ENCODE measurements at regions not wholly inside any gene's neighbourhood (a gene's known extent, or its start where the extent isn't known, plus 50 kb on each side); places are given as distances from the start of the nearest gene placed in this dataset.

DNA sequence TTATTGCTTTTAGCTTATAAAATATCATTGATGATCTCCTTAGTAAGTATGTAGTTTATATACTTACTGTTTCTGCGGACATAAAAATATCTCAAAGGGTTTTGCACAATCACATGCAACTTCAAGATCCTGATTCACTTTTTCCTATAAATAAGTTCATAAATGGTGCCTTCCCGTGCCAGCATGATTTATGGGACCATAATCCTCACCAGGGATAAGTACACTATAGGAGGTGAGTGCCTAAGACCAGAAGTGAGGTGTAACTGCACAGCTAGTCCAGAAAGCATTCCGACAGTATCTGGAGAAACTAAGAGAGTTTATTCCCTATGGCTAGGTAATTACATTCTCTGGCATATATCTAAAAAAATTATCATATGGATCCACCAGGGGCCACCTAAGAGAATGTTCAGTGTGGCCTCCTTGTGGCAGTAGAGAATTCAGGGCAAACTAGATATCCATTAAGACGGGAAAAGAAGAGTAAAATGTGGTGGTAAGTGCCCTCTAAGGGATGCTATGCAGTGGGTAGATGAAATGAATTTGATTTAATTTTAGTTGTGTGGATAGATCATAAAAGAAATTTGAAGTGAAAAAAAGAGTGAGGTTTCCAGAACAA, 402.5 kb upstream of the SLC24A2 start:
- DNase-seq: no peak

DNA sequence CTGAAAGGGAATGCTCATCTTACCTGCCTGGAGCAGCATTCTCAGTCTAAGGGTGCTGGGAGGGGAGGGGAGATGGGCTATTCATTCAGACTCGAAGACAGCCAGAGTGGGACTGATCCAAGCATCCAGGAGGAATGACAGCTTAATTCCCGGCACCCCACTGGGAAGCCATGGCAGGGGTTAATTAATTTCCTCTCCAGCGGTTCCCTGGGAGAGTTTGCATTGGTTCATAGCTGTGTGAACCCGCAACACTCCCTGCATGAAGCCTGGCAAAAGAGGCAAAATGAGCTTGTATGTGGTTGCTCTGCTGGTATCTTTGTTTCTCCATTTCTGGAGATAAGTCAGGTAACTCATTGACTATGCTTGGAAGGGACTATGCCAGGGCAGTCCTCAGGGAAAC, 401.0 kb upstream of the SLC24A2 start:
- DNase-seq: no peak

- no peak for DNase-seq
Observed at GRCh38 chr9:20188616-20189369, 400.0 kb upstream of the SLC24A2 start.

DNA sequence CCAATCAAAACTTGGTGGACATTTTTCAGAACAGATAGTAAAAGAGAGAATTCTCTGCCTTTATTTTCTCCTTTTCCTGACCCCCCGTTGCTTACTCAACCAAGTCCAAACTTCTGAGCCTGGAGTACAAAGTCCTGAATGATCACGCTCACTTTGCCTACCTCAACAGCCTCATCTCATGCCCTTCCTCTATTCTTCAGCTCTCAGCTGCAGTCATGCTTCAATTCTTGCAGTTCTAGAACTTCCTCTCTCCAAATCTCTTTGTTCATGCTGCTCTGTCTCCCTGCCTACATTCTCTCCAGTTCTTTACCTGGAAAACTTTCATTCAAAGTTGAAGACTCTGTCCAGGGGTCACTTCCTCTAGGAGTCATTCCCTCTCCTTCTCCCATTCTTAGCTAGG, 398.5 kb upstream of the SLC24A2 start:
- DNase-seq: no peak

DNA sequence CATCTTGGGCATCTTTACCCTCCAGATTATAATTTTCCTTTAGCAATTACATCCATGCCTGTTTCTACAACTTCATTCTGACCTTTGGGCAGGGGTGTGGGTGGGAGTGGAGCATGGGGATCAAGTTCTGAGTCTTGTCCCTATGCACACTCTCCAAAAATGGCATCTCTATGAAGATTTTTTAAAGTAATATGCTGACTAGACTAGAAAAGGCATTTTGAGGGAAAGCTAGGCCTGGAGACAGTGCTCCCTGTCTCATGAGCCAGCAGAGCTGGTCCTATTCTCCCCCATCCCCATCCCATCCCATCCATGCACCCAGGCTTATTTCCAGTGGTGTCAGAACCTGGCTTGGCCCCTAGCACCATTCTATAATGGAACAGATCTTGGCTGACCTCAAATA, 398.0 kb upstream of the SLC24A2 start:
- DNase-seq: no peak

DNA sequence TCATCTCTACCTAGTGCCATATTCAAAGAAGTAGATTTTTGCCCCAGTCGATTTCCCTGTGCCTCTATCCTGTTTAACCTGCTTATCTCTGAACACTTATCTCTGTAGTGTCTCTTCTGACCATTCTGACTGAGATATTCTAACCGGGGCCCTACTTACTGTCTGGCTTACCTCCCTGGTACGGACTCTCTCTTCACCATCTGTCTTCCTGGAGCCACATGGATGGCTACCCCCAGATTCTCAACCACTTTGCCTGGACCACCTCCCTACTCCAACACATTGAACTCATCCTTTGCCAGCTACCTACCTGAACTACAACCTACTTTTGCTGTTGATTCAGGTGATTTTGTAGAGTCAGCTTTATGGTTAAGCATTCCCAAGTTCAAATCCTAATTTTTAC, 397.4 kb upstream of the SLC24A2 start:
- DNase-seq: no peak

DNA sequence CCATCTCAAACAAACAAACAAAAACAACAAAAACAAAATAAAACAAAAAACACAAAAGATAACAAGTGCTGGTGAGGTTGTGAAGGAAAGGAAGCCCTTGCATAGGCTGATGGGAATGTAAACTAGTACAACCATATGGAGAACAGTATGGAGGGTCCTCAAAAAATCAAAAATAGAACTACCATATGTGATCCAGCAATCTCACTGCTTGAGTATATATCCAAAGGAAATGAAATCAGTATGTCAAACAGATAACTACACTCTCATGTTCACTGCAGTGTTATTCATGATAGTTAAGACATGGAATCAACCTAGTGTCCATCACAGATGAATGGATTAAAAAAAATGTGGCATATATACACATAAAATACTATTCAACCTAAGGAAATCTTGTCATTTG, 395.7 kb upstream of the SLC24A2 start:
- DNase-seq: no peak

DNA sequence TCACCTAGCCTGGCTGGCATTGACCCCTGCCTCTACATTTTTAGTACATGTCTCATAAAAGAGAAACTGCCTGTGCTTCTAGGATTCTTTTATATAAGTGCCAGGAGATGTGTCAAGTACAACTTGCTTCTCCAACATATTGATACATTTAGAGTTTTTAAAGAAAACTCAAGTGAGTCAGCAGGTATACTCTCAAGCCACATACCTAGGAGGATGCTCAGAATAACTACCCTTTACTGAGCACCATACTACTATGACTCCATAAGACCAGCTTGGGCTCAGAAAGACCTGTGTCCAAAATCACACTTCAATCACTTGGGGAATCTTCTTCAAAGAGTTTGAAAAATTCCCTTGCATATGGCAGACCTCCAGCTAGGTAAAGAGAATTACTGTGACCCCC, 389.8 kb upstream of the SLC24A2 start:
- no peak for DNase-seq

- DNase-seq: no peak
Observed at GRCh38 chr9:20178197-20178596, 389.4 kb upstream of the SLC24A2 start.

- DNase-seq: no peak
Observed at GRCh38 chr9:20170122-20170521, 381.3 kb upstream of the SLC24A2 start.

DNA sequence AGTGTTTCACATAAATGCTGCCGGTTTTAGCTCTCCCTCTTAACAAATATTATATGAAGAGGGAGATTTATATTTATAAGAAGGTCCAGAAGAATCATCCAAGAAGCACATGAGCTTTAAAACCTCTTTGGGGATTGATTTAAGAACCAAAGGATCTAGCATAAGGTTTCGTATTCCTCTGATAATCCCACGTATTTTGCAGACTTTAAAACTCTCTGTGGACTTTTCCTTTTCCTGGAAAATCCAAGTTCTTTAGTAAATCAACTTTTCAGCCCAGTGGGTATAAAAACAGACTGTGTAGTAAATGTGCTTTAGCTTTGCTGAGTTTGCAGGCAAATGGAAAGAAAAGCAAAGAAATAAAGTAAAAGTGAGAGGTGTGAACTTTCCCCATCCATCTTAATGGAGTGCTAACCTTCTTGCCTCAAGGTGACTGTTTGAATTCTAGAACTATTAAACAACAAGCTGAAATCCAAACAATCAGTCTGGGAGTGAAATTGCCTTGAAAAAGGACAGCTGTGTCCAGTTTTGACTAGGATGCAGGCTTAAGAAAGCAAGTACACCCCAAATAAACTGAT, 363.4 kb upstream of the SLC24A2 start:
- no peak for DNase-seq

DNA sequence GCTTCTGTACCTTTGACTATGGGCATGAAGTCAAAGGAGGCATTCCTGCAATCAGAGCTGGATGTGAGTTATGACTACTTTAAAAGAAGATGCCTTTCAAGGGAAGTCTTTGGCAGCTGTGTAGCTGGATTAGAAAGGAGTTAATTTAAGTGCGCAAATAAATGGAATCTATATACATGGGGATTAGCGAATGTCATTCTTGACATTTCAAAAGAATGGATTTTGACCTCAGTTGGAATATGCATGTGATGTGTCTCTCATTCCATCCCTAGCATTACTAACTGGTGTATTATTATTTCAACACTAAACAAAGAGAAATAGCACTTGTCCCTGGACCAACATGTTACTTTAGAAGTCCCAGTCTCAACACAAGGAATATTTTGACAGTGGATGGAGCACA, 359.6 kb upstream of the SLC24A2 start:
- no peak for DNase-seq

DNA sequence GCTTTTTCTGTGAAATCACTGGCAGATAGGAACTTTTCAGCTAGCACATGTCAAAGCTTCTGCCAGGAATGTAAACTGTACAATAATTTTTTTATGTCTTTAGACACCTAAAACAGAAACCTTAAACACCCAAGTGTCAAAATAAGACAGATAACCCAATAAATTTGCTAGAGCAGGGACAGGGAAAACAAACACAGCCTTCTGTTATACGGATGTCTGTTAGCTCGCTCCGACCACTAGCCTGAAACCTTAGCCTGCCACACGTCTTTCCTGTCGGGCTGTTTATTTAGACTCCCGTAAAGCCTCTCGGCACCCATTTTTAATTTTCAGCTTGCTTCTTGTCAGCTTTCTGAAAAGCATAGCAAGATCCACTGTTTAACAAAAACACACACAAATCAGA, 355.4 kb upstream of the SLC24A2 start:
- no peak for DNase-seq

GRCh38 chr9:20139763-20140290, 351.0 kb upstream of the SLC24A2 start:
- DNase-seq: no peak

DNA sequence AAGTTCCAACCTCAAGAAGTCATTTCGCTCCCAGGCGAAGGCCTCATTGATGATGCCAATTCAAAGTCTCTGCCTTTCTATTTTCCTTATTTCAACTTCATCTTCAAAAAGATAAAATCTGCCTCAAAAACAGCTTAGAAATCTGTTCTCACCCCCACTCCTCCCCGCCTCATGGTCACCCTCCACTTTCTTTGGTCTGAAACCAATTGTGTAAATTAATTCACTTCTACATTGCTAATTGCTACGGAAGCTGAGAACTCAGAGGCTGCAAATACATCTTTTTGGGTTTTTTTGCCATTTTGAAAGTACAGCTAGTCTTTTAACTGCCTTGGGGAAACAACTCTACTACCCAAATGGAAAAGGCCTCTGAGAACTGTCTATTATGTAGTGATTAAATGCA, 350.0 kb upstream of the SLC24A2 start:
- no peak for DNase-seq

DNA sequence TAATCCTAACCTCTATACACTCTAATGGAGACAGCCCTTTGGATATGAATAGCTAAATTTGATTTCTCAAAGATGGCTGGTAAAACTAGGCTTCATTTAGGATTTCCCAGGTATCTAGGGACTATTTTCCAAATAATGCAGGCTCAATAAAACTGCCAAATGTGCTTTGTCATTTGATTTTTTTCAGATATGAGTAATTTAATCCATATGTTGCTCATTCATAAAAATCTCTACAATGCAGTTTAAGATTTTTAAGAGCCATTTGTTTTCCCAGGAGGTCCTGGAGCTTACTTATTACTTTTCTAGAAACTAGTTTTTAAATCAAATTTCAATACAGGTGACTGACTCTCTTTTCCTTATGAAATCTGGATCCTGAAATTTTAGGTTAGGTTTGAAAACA, 349.3 kb upstream of the SLC24A2 start:
- DNase-seq: no peak

DNA sequence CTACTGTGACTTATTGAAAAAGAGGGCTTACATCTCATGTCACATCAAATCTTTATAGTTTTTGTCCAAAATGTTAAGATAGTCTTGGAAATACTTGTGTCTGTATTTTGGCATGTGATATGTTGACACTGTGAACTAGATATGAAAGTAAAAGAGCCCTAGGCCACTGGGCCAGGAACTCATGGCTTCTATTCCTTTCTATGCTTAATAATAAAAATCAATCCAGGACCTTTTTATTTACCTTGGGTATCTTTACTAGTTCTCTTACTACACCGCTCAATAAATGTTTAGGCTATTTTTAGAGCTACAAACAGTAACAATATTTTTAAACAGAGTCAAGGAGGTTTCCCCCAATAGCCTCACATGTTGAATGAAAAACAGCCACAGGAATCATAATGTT, 348.6 kb upstream of the SLC24A2 start:
- no peak for DNase-seq

GRCh38 chr9:20135119-20135697, 346.4 kb upstream of the SLC24A2 start:
- no peak for DNase-seq

- no peak for DNase-seq
Observed at GRCh38 chr9:20125727-20126126, 336.9 kb upstream of the SLC24A2 start.

GRCh38 chr9:20119566-20119965, 330.7 kb upstream of the SLC24A2 start:
- DNase-seq: no peak

DNA sequence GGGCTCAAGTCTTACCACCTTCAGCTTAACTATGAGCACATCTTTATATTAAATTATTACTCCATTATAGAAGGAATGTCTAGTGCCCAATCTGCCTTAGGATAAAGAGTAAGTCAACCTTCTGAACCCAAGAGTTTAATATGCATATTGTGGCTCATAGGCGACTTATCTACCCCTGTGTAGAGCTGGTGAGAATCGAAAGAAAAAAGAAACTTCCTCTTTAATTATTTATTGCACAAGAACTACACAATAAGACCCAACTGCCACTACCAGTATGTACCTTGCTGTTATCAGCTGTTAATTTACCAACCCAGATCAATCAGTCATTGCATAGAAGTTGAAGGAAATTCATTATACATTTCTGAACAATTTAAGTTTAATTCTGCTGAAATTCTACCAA, 329.1 kb upstream of the SLC24A2 start:
- DNase-seq: no peak

DNA sequence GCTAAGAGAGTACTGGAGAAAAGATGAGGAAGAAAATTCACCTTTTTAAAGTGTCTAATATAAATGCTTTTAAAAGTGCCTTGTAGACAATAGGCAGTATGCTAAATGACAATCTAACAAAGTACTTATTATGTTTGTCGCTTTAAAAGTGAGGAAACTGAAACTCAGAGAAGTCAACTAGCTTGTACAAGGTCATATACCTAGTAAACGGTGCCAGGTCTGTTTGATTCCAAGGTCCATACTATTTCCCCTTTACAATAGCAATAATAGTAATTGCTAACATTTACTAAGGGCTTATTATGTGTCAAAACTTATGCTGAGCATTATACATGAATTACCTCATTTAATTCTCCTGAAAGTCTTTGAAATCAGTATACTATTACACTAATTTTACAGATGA, 328.6 kb upstream of the SLC24A2 start:
- no peak for DNase-seq

GRCh38 chr9:20114974-20115373, 326.1 kb upstream of the SLC24A2 start:
- no peak for DNase-seq

GRCh38 chr9:20112205-20112783, 323.5 kb upstream of the SLC24A2 start:
- DNase-seq: no peak
